GM21737 (cell line): ENCODE measurements at regions not wholly inside any gene's neighbourhood (a gene's known extent, or its start where the extent isn't known, plus 50 kb on each side); places are given as distances from the start of the nearest gene placed in this dataset.
"Not testable (repeated sequence)": the region's sequence is repeated elsewhere in the genome, so short reads cannot be mapped to it uniquely, and the experiment has no call there.

Experiments
- ATAC-seq: cut with Tn5 transposase; IDR thresholded peaks from one replicate; pipeline ENCODE4 v1.9.1; 2021; ENCODE audit warnings: mild to moderate bottlenecking, moderate library complexity; ENCODE audit not compliant: unreplicated experiment

- no peak for ATAC-seq
These were observed 114.9 kb upstream of the SLCO6A1 start for GRCh38 chr5:102613661-102614060.

- no peak for ATAC-seq
These were observed 118.7 kb upstream of the SLCO6A1 start for GRCh38 chr5:102617191-102618187.

GRCh38 chr5:102622262-102622661 is 123.5 kb upstream of the SLCO6A1 start:
- no peak for ATAC-seq

- ATAC-seq, result no peak
These were observed 124.7 kb upstream of the SLCO6A1 start for GRCh38 chr5:102623329-102624065.

- ATAC-seq, result no peak
These were observed 125.6 kb upstream of the SLCO6A1 start for GRCh38 chr5:102624405-102624804.

- ATAC-seq, result no peak
These were observed 126.7 kb upstream of the SLCO6A1 start for GRCh38 chr5:102625468-102625867.

- no peak for ATAC-seq
These were observed 127.1 kb upstream of the SLCO6A1 start for GRCh38 chr5:102625928-102626327.

GRCh38 chr5:102627315-102627714 is 127.8 kb upstream of the PAM start:
- no peak for ATAC-seq

GRCh38 chr5:102628441-102629175 is 126.5 kb upstream of the PAM start:
- no peak for ATAC-seq

- no peak for ATAC-seq
These were observed 125.1 kb upstream of the PAM start for GRCh38 chr5:102629827-102630605.

- ATAC-seq, result not testable (repeated sequence)
These were observed 119.7 kb upstream of the PAM start for GRCh38 chr5:102635399-102635798.

- no peak for ATAC-seq
These were observed 116.8 kb upstream of the PAM start for GRCh38 chr5:102638316-102638715.

- no peak for ATAC-seq
These were observed 116.0 kb upstream of the PAM start for GRCh38 chr5:102638912-102639652.

- no peak for ATAC-seq
These were observed 105.4 kb upstream of the PAM start for GRCh38 chr5:102649731-102650130.

- ATAC-seq, result no peak
These were observed 103.6 kb upstream of the PAM start for GRCh38 chr5:102651466-102651865.

- no peak for ATAC-seq
These were observed 100.4 kb upstream of the PAM start for GRCh38 chr5:102654559-102655349.

- ATAC-seq, result no peak
These were observed 96.0 kb upstream of the PAM start for GRCh38 chr5:102659151-102659550.

GRCh38 chr5:102660111-102660510 is 95.0 kb upstream of the PAM start:
- ATAC-seq, result no peak
